ENCODE measurements at regions not wholly inside any gene's neighbourhood (a gene's known extent, or its start where the extent isn't known, plus 50 kb on each side); places are given as distances from the start of the nearest gene placed in this dataset.

- ChIA-PET POLR2A (no interaction called here), CTCF (interaction anchor here (0.9 kb wide), 1 partner anchor 13 kb away, joined by 3 read pairs; no protein-coding TSS in a partner anchor)
- Mint-ChIP-seq H3K27me3 (peaks cover 1% of the 10 kb centered on the region), H3K4me1 (ENCODE audit: low read depth) (peaks cover 9% of the 10 kb centered on the region), H3K4me3 (no peak overlapping the region), H3K36me3 (no peaks in the 10 kb centered on the region), H3K9me3 (no peaks in the 10 kb centered on the region), H3K27ac (no peak overlapping the region)
- no peak for DNase-seq
- intact Hi-C loops (cut with micrococcal nuclease) = no loop called here
Observed at GRCh38 chr2:12061286-12062052, 315.0 kb downstream of the LPIN1 start.

GRCh38 chr2:12062053-12062395, 315.6 kb downstream of the LPIN1 start:
- Mint-ChIP-seq H3K4me3 (no peak overlapping the region), H3K27me3 (peaks cover 1% of the 10 kb centered on the region), H3K27ac (no peak overlapping the region), H3K9me3 (no peaks in the 10 kb centered on the region), H3K36me3 (no peaks in the 10 kb centered on the region), H3K4me1 (ENCODE audit: low read depth) (peaks cover 9% of the 10 kb centered on the region)
- POLR2A ChIA-PET = no interaction called here
- intact Hi-C loops (cut with micrococcal nuclease) = no loop called here
- DNase-seq = no peak
- CTCF ChIA-PET = interaction anchor here (0.9 kb wide), 1 partner anchor 13 kb away, joined by 3 read pairs; no protein-coding TSS in a partner anchor

GRCh38 chr2:12063210-12063609, 316.8 kb downstream of the LPIN1 start:
- DNase-seq = no peak
- Mint-ChIP-seq H3K27me3 (no peaks in the 10 kb centered on the region), H3K36me3 (no peaks in the 10 kb centered on the region), H3K4me1 (ENCODE audit: low read depth) (peaks cover 9% of the 10 kb centered on the region), H3K27ac (no peak overlapping the region), H3K9me3 (no peaks in the 10 kb centered on the region), H3K4me3 (no peak overlapping the region)
- ChIA-PET CTCF (no interaction called here), POLR2A (no interaction called here)
- intact Hi-C loops (cut with micrococcal nuclease) = no loop called here

DNA sequence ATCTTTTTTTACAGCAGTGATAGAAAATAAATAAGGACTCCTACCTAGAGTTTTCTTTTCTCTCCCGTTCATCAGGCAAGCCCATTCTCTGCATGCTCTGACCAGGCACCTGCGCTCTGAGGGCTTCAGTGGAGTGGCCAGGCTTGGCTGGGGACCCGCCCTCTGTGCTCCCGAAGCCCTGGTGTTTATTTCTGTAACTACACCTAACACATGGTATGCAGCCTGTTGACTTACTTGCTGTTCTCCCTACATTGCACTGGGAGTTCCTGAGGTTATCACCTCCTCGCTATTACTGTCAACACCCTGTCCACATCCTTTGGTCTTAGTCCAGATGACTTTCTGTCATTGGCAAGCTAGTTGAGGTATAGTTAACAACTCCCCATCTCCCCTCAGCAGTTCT, 317.7 kb downstream of the LPIN1 start:
- H3K36me3 Mint-ChIP-seq = no peaks in the 10 kb centered on the region
- peaks cover 6% of the 10 kb centered on the region for H3K4me1 Mint-ChIP-seq (ENCODE audit: low read depth)
- H3K9me3 Mint-ChIP-seq = no peaks in the 10 kb centered on the region
- DNase-seq = no peak
- H3K27me3 Mint-ChIP-seq = no peaks in the 10 kb centered on the region
- H3K4me3 Mint-ChIP-seq = no peak overlapping the region
- H3K27ac Mint-ChIP-seq = no peak overlapping the region
- intact Hi-C loops (cut with micrococcal nuclease) = no loop called here
- POLR2A ChIA-PET = no interaction called here
- CTCF ChIA-PET = interaction anchor here (0.7 kb wide), 2 partner anchors 9 to 235 kb away, joined by 3 read pairs; no protein-coding TSS in a partner anchor

DNA sequence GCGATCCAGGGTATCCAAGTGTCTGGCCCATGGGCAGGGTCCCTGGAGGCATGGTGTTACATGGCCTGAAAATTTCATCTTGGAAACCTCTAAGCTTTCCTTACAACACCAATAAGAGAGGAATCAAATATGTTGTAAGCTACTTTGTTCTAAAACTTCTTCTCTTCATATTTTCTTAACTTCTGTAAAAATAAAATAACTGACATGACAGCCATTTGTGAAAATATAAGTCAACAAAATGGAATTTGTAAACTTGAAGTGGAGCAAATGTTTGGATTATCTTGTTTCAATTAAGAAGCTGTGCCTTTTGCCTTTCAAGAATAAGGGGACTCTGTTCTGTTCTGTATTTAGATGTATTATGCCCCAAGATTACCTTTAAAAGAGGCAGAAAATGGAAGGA, 319.7 kb downstream of the LPIN1 start:
- DNase-seq = no peak
- no peaks in the 10 kb centered on the region for H3K27me3 Mint-ChIP-seq
- no peaks in the 10 kb centered on the region for H3K36me3 Mint-ChIP-seq
- no peak overlapping the region for H3K4me3 Mint-ChIP-seq
- ChIA-PET CTCF (no interaction called here), POLR2A (no interaction called here)
- no peaks in the 10 kb centered on the region for H3K9me3 Mint-ChIP-seq
- H3K4me1 Mint-ChIP-seq (ENCODE audit: low read depth) = peaks cover 5% of the 10 kb centered on the region
- no peak overlapping the region for H3K27ac Mint-ChIP-seq
- intact Hi-C loops (cut with micrococcal nuclease) = no loop called here

DNA sequence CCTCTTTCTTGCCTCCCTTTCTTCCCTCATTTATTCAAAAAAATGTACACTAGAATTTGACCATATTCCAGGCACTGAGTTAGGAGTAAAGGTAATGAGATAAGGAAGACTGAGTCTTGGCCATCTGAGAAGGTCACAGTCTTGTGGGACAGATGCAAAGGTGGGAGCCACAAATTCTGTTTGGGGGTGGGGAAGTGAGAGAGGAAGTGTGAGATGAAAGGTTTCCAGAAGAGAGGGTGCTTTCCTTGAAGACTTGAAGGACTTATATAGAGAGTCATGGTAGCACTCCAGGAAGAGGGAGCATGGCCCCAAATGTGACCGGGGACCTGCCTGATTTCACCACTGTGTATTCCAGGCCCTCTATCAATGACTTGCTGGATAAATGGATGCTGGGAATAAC, 320.6 kb downstream of the LPIN1 start:
- CTCF ChIA-PET = no interaction called here

DNA sequence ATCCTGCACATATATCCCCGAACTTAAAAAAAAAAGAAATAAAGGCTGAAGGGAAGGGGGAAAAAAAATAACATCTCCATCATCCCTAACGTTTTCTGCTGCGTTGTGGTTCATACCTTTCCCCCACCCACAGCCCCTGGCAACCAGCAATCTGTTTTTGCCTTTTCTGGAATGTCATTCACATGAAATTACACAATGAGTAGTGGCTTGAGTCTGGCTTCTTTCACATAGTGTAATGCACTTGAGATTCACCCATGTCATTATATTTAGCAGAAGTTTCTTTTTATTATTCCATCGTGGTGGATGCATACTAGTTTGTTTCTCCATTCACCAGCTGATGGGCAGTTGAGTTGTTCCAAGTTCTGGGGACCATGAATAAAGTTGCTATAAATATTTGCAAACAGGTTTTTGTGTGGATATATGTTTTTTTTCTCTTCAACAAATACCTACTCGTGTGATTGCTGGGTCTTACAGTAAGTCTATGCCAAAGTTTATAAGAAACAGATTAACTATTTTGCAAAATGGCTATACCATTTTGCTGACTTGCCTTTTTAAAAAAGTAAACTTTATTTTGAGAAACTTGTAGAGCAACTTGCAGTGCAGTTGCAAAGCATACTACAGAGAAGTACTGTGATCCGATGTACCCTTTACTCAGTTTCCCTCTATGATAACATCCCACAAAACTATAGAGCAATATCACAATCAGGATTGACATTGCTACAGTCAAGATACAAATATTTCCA, 322.5 kb downstream of the LPIN1 start:
- ChIA-PET POLR2A (no interaction called here), CTCF (no interaction called here)
- Mint-ChIP-seq H3K4me3 (no peak overlapping the region), H3K27me3 (no peaks in the 10 kb centered on the region), H3K36me3 (no peaks in the 10 kb centered on the region), H3K9me3 (no peaks in the 10 kb centered on the region), H3K4me1 (ENCODE audit: low read depth) (peaks cover 5% of the 10 kb centered on the region), H3K27ac (no peak overlapping the region)
- intact Hi-C loops (cut with micrococcal nuclease) = no loop called here
- no peak for DNase-seq

More for the DNA sequence above, 320.6 kb downstream of the LPIN1 start:
- peaks cover 5% of the 10 kb centered on the region for H3K4me1 Mint-ChIP-seq (ENCODE audit: low read depth)
- DNase-seq = no peak
- H3K27ac Mint-ChIP-seq = no peak overlapping the region
- POLR2A ChIA-PET = no interaction called here
- no peaks in the 10 kb centered on the region for H3K27me3 Mint-ChIP-seq
- no peaks in the 10 kb centered on the region for H3K9me3 Mint-ChIP-seq
- intact Hi-C loops (cut with micrococcal nuclease) = no loop called here
- H3K36me3 Mint-ChIP-seq = no peaks in the 10 kb centered on the region
- no peak overlapping the region for H3K4me3 Mint-ChIP-seq

DNA sequence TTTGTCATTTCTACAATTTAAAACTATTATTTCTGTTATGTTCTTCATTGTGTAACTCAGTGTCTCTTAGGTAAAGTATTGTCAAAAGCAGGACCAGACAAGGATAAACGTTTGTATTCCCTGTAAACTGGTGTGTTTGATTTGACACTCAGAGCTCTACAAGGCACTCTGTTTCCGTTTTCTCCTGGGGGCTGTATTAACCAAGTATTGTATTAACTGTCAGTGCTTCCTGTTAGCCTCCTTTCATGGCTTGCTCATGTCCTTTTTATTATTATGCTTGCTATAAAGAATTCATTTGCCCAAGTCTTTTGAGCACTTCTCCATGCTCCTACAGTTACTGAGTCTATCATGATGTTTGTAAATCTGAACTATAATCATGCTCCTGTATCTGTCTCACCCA, 323.7 kb downstream of the LPIN1 start:
- H3K36me3 Mint-ChIP-seq = no peaks in the 10 kb centered on the region
- ChIA-PET CTCF (no interaction called here), POLR2A (no interaction called here)
- intact Hi-C loops (cut with micrococcal nuclease) = no loop called here
- no peak overlapping the region for H3K4me3 Mint-ChIP-seq
- H3K27me3 Mint-ChIP-seq = no peaks in the 10 kb centered on the region
- no peaks in the 10 kb centered on the region for H3K9me3 Mint-ChIP-seq
- H3K4me1 Mint-ChIP-seq (ENCODE audit: low read depth) = peaks cover 5% of the 10 kb centered on the region
- no peak overlapping the region for H3K27ac Mint-ChIP-seq
- no peak for DNase-seq

- H3K27ac Mint-ChIP-seq = no peak overlapping the region
- no peaks in the 10 kb centered on the region for H3K27me3 Mint-ChIP-seq
- peaks cover 5% of the 10 kb centered on the region for H3K4me1 Mint-ChIP-seq (ENCODE audit: low read depth)
- no peaks in the 10 kb centered on the region for H3K9me3 Mint-ChIP-seq
- H3K4me3 Mint-ChIP-seq = no peak overlapping the region
- POLR2A ChIA-PET = no interaction called here
- CTCF ChIA-PET = no interaction called here
- intact Hi-C loops (cut with micrococcal nuclease) = no loop called here
- H3K36me3 Mint-ChIP-seq = no peaks in the 10 kb centered on the region
- DNase-seq = no peak
Observed at GRCh38 chr2:12070581-12070980, 324.1 kb downstream of the LPIN1 start.

GRCh38 chr2:12071318-12071717, 324.9 kb downstream of the LPIN1 start:
- Mint-ChIP-seq H3K9me3 (no peaks in the 10 kb centered on the region), H3K4me3 (no peak overlapping the region), H3K27ac (no peak overlapping the region), H3K36me3 (no peaks in the 10 kb centered on the region), H3K4me1 (ENCODE audit: low read depth) (peaks cover 5% of the 10 kb centered on the region), H3K27me3 (no peaks in the 10 kb centered on the region)
- ChIA-PET CTCF (no interaction called here), POLR2A (no interaction called here)
- intact Hi-C loops (cut with micrococcal nuclease) = no loop called here
- DNase-seq = no peak

GRCh38 chr2:12073217-12073852, 326.9 kb downstream of the LPIN1 start:
- H3K9me3 Mint-ChIP-seq = no peaks in the 10 kb centered on the region
- DNase-seq = no peak
- H3K4me3 Mint-ChIP-seq = no peak overlapping the region
- H3K27me3 Mint-ChIP-seq = no peaks in the 10 kb centered on the region
- no peaks in the 10 kb centered on the region for H3K36me3 Mint-ChIP-seq
- intact Hi-C loops (cut with micrococcal nuclease) = no loop called here
- CTCF ChIA-PET = interaction anchor here (1.2 kb wide), 1 partner anchor 934 kb away, joined by 3 read pairs; no protein-coding TSS in a partner anchor
- POLR2A ChIA-PET = no interaction called here
- H3K4me1 Mint-ChIP-seq (ENCODE audit: low read depth) = peaks cover 5% of the 10 kb centered on the region
- no peak overlapping the region for H3K27ac Mint-ChIP-seq

DNA sequence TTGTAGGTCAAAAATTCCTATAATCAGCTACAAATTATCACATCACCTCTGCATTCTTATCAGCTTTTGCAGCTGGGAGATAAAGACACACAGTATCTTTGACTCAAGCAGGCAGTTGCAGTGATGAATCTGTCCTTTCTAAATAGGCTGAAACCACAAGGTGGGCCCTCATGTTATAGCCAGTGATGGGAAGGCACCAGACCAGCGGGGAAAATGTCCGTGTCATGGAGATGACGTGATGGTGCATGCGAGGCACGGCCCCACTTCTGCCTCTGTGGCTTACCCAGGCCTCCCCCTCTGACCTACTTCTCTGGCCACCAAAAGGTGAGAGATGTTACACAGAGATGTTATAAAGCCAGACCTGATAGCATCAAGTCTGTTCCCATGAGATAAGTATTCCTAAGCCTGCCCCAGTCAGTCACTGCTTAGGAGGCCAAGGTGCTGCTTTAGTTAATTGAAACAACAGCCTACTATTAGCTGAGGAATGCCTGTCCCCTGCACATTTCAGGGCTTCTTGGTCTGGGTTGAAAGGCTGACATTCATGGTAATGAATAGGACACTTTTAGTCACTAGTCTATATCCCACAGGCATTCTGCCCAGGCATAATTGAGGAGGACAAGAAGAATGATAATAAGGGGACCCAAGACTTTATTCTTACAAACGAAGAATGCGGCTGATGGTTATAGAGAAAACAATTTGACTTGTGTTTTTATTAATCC, 327.9 kb downstream of the LPIN1 start:
- Mint-ChIP-seq H3K27ac (no peak overlapping the region), H3K9me3 (no peaks in the 10 kb centered on the region), H3K4me3 (no peak overlapping the region), H3K4me1 (ENCODE audit: low read depth) (peaks cover 5% of the 10 kb centered on the region), H3K27me3 (no peaks in the 10 kb centered on the region), H3K36me3 (no peaks in the 10 kb centered on the region)
- no peak for DNase-seq
- ChIA-PET CTCF (interaction anchor here (1.2 kb wide), 1 partner anchor 933 kb away, joined by 3 read pairs; no protein-coding TSS in a partner anchor), POLR2A (no interaction called here)
- intact Hi-C loops (cut with micrococcal nuclease) = no loop called here

All from activated CD4-positive, alpha-beta memory T cell treated with anti-CD3 and anti-CD28 coated beads for 36 hours (primary cell).